ENCODE measurements at regions not wholly inside any gene's neighbourhood (a gene's known extent, or its start where the extent isn't known, plus 50 kb on each side); places are given as distances from the start of the nearest gene placed in this dataset.

GRCh38 chr5:116739571-116739970, 164.9 kb upstream of the SEMA6A start:
- H3K9me3 ChIP-seq = no peaks in the 10 kb centered on the region
- TF ChIP-seq POLR2A (IDR thresholded peaks at IDR 0.05) = no peak
- TF ChIP-seq CTCF (IDR thresholded peaks at IDR 0.05) = no peak
- peaks cover 0 to 8% (median 0%) of the 10 kb centered on the region in 4 donors for H3K4me1 ChIP-seq
- no peaks in the 10 kb centered on the region for H3K27me3 ChIP-seq
- no peak overlapping the region for H3K4me3 ChIP-seq
- no peaks in the 10 kb centered on the region for H3K36me3 ChIP-seq
- H3K27ac ChIP-seq = no peak overlapping the region
- no peak for DNase-seq

- no peaks in the 10 kb centered on the region for H3K27me3 ChIP-seq
- DNase-seq = no peak
- no peak overlapping the region for H3K4me3 ChIP-seq
- no peak for TF ChIP-seq CTCF (IDR thresholded peaks at IDR 0.05)
- TF ChIP-seq POLR2A (IDR thresholded peaks at IDR 0.05) = no peak
- H3K27ac ChIP-seq = no peak overlapping the region
- no peaks in the 10 kb centered on the region for H3K9me3 ChIP-seq
- H3K36me3 ChIP-seq = no peaks in the 10 kb centered on the region
- peaks cover 0 to 8% (median 0%) of the 10 kb centered on the region in 4 donors for H3K4me1 ChIP-seq
Observed at GRCh38 chr5:116738615-116739261, 164.1 kb upstream of the SEMA6A start.

DNA sequence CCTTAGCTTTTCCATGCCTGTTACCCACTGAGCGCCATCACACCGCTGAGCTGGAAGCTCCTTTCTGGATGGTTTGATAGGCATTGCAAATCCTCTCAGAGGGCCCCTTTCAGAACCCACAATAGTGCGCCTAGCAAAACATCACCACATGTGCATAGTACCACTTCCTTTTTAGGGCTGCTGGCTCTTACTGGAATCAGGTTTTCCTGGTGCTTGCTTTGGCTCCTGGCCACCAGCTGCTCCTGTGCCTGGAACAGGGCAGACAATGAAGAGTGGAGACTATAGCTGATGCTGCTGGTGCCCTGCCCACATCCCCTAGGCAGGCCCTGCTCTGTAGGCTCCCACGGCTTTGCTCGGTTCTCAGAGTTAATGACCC, 163.6 kb upstream of the SEMA6A start:
- no peak for DNase-seq
- no peak overlapping the region for H3K27ac ChIP-seq

GRCh38 chr5:116736671-116737070, 162.0 kb upstream of the SEMA6A start:
- no peaks in the 10 kb centered on the region for H3K36me3 ChIP-seq
- no peaks in the 10 kb centered on the region for H3K27me3 ChIP-seq
- TF ChIP-seq CTCF (IDR thresholded peaks at IDR 0.05) (no peak), POLR2A (IDR thresholded peaks at IDR 0.05) (no peak)
- peaks cover 0 to 8% (median 0%) of the 10 kb centered on the region in 4 donors for H3K4me1 ChIP-seq
- H3K9me3 ChIP-seq = no peaks in the 10 kb centered on the region
- no peak overlapping the region for H3K27ac ChIP-seq
- H3K4me3 ChIP-seq = no peak overlapping the region
- DNase-seq = no peak

More for the DNA sequence above, 163.6 kb upstream of the SEMA6A start:
- Histone ChIP-seq H3K27me3 (no peaks in the 10 kb centered on the region), H3K9me3 (no peaks in the 10 kb centered on the region), H3K4me3 (no peak overlapping the region), H3K4me1 (peaks cover 0 to 8% (median 0%) of the 10 kb centered on the region in 4 donors), H3K36me3 (no peaks in the 10 kb centered on the region)
- no peak for TF ChIP-seq POLR2A (IDR thresholded peaks at IDR 0.05)
- no peak for TF ChIP-seq CTCF (IDR thresholded peaks at IDR 0.05)

- Histone ChIP-seq H3K9me3 (no peaks in the 10 kb centered on the region), H3K27ac (no peak overlapping the region)
Observed at GRCh38 chr5:116733991-116734975, 159.7 kb upstream of the SEMA6A start.

More at GRCh38 chr5:116733991-116734975, 159.7 kb upstream of the SEMA6A start:
- Histone ChIP-seq H3K36me3 (no peaks in the 10 kb centered on the region), H3K4me1 (peaks cover 0 to 8% (median 0%) of the 10 kb centered on the region in 4 donors), H3K4me3 (no peak overlapping the region), H3K27me3 (no peaks in the 10 kb centered on the region)
- no peak for DNase-seq
- no peak for TF ChIP-seq CTCF (IDR thresholded peaks at IDR 0.05)
- TF ChIP-seq POLR2A (IDR thresholded peaks at IDR 0.05) = no peak

Measured in Peyer's patch (tissue), 4 donors.